IMR-90 (cell line): ENCODE measurements at regions not wholly inside any gene's neighbourhood (a gene's known extent, or its start where the extent isn't known, plus 50 kb on each side); places are given as distances from the start of the nearest gene placed in this dataset.

Source experiments
- ATAC-seq: fragments of 200-7000 bp; cut with Tn5 transposase; 2 replicates; pipeline ENCODE4 v1.9.1; 2020; ENCODE audit warnings: low read depth, mild to moderate bottlenecking, moderate library complexity
- BruUV-seq: library from RNA; stranded (reverse); fragments of 400-500 nt; replicated peaks from 2 replicates; lab custom pipeline; 2021; lab: Mats Ljungman, UMichigan
- CTCF ChIA-PET: fragments of 300-600 bp; formaldehyde crosslinking; extraction: SDS; loops from one replicate; lab custom pipeline; 2021; ENCODE audit warnings: antibody characterized with exemption; lab: Yijun Ruan, JAX
- POLR2A ChIA-PET: fragments of 300-600 bp; sonication (Branson Sonifier 250); formaldehyde crosslinking; loops from one replicate; lab custom pipeline; 2022; ENCODE audit warnings: antibody characterized with exemption; ENCODE audit not compliant: unreplicated experiment; lab: Charles Lee
- DNase-seq: peaks from one replicate; pipeline ENCODE4 v3.0.0; 2013
- H2AFZ ChIP-seq: replicated peaks from 2 replicates; pipeline ENCODE3; 2013; ENCODE audit warnings: low read length, mild to moderate bottlenecking; ENCODE audit not compliant: poor library complexity
- H2AK5ac ChIP-seq: 2 replicates; pipeline ENCODE4 v1.6.1; 2013; ENCODE audit warnings: low read depth, low read length, inconsistent platforms
- H2AK9ac ChIP-seq: replicated peaks from 2 replicates; pipeline ENCODE3; 2013; ENCODE audit warnings: mild to moderate bottlenecking, low read depth, low read length, moderate library complexity; ENCODE audit not compliant: poor library complexity
- H2BK120ac ChIP-seq: 2 replicates; pipeline ENCODE4 v1.6.1; 2013; ENCODE audit warnings: low read depth, low read length, inconsistent platforms
- H2BK15ac ChIP-seq: 3 replicates; pipeline ENCODE4 v1.6.1; 2013; ENCODE audit warnings: low read depth, low read length, inconsistent platforms
- H2BK20ac ChIP-seq: 2 replicates; pipeline ENCODE4 v1.6.1; 2013; ENCODE audit warnings: low read depth, mild to moderate bottlenecking, inconsistent platforms, low read length, moderate library complexity
- H2BK5ac ChIP-seq: 2 replicates; pipeline ENCODE4 v1.6.1; 2013; ENCODE audit warnings: mild to moderate bottlenecking, low read depth, low read length, inconsistent platforms; ENCODE audit not compliant: poor library complexity, severe bottlenecking
- H3K14ac ChIP-seq: replicated peaks from 2 replicates; pipeline ENCODE4 v1.6.1; 2013; ENCODE audit warnings: low read depth, low read length, inconsistent platforms
- H3K18ac ChIP-seq: 2 replicates; pipeline ENCODE4 v1.6.1; 2013; ENCODE audit warnings: low read depth, low read length, control low read depth
- H3K23ac ChIP-seq: 2 replicates; pipeline ENCODE4 v1.6.1; 2013; ENCODE audit warnings: low read depth, low read length, inconsistent platforms
- H3K27ac ChIP-seq: 2 replicates; pipeline ENCODE4 v1.5.1; 2013; ENCODE audit warnings: mild to moderate bottlenecking, control low read depth, low read length; ENCODE audit not compliant: insufficient read depth
- H3K27me3 ChIP-seq: 2 replicates; pipeline ENCODE4 v1.6.1; 2013; ENCODE audit warnings: low read length; ENCODE audit not compliant: control insufficient read depth, insufficient read depth
- H3K36me3 ChIP-seq: 2 replicates; pipeline ENCODE4 v1.6.1; 2013; ENCODE audit warnings: low read length, mixed read lengths; ENCODE audit not compliant: control insufficient read depth, insufficient read depth
- H3K4ac ChIP-seq: 2 replicates; pipeline ENCODE4 v1.6.1; 2013; ENCODE audit warnings: low read depth, low read length, inconsistent platforms
- H3K4me1 ChIP-seq: 2 replicates; pipeline ENCODE4 v1.6.1; 2013; ENCODE audit warnings: low read length, mixed read lengths; ENCODE audit not compliant: control insufficient read depth, insufficient read depth
- H3K4me2 ChIP-seq: 2 replicates; pipeline ENCODE4 v1.6.1; 2013; ENCODE audit warnings: low read depth, mild to moderate bottlenecking, control low read depth, low read length, moderate library complexity
- H3K4me3 ChIP-seq: 2 replicates; pipeline ENCODE4 v1.5.1; 2013; ENCODE audit warnings: low read depth, mild to moderate bottlenecking, control low read depth, low read length, moderate library complexity; ENCODE audit not compliant: insufficient read depth
- H3K56ac ChIP-seq: 2 replicates; pipeline ENCODE4 v1.6.1; 2013; ENCODE audit warnings: low read length, inconsistent platforms; ENCODE audit not compliant: insufficient read depth; ENCODE audit errors: extremely low read depth
- H3K79me1 ChIP-seq, 2 experiments: 2 replicates each; pipeline ENCODE4 v1.6.1; 2013; ENCODE audit warnings: low read length in 2 of 2, inconsistent platforms in 1 of 2, low read depth in 1 of 2
- H3K9ac ChIP-seq: 2 replicates; pipeline ENCODE4 v1.6.1; 2013; ENCODE audit warnings: low read depth, low read length, control low read depth
- H3K9me1 ChIP-seq: 2 replicates; pipeline ENCODE4 v1.6.1; 2013; ENCODE audit warnings: low read length, inconsistent platforms; ENCODE audit not compliant: insufficient read depth
- H3K9me3 ChIP-seq: 2 replicates; pipeline ENCODE4 v1.6.1; 2013; ENCODE audit warnings: low read length; ENCODE audit not compliant: control insufficient read depth, insufficient read depth
- H4K20me1 ChIP-seq: 2 replicates; pipeline ENCODE4 v1.6.1; 2013; ENCODE audit warnings: low read length, inconsistent platforms; ENCODE audit not compliant: insufficient read depth
- H4K5ac ChIP-seq: 2 replicates; pipeline ENCODE4 v1.6.1; 2013; ENCODE audit warnings: mild to moderate bottlenecking, low read depth, low read length, control low read depth
- H4K8ac ChIP-seq, 2 experiments: 2 replicates each; pipeline ENCODE4 v1.6.1; 2013; ENCODE audit warnings: low read depth in 2 of 2, low read length in 2 of 2, control low read depth in 1 of 2, inconsistent platforms in 1 of 2
- H4K91ac ChIP-seq: 2 replicates; pipeline ENCODE4 v1.6.1; 2013; ENCODE audit warnings: low read depth, low read length, inconsistent platforms; ENCODE audit not compliant: insufficient read depth
- CEBPB ChIP-seq: IDR thresholded peaks from 2 replicates; pipeline ENCODE4 v1.6.1; 2012; ENCODE audit warnings: low read depth, low read length, improper control_type of control experiment
- CTCF ChIP-seq: conservative IDR thresholded peaks from 2 replicates; pipeline ENCODE4 v1.5.1; 2012; ENCODE audit warnings: mild to moderate bottlenecking, low read depth, low read length, improper control_type of control experiment
- ELK1 ChIP-seq: fragments of 150-350 bp; IDR thresholded peaks from 2 replicates; pipeline ENCODE4 v1.6.1; 2016; ENCODE audit warnings: low read depth, mild to moderate bottlenecking, low read length, moderate library complexity, borderline replicate concordance
- FOS ChIP-seq: fragments of 150-350 bp; IDR thresholded peaks from 2 replicates; pipeline ENCODE4 v1.6.1; 2016; ENCODE audit warnings: low read depth, low read length
- MAFK ChIP-seq: IDR thresholded peaks from 2 replicates; pipeline ENCODE4 v1.6.1; 2012; ENCODE audit warnings: low read depth, low read length, improper control_type of control experiment
- SMC3 ChIP-seq: fragments of 150-350 bp; IDR thresholded peaks from 2 replicates; pipeline ENCODE4 v1.6.1; 2016; ENCODE audit warnings: low read depth, mild to moderate bottlenecking, antibody characterized with exemption, low read length, moderate library complexity
- WGBS, 2 experiments: methylation state at CpG; one replicate each; pipeline versions ENCODE4 v1.1.5 to v1.1.7; 2013; ENCODE audit warnings: missing lambda C conversion rate in 2 of 2; ENCODE audit not compliant: insufficient read length in 1 of 2; ENCODE audit errors: extremely low coverage in 2 of 2; 5-methylcytosine and 5-hydroxymethylcytosine counted together
- dilution Hi-C: fragments of 300-500 bp; cut with HindIII; formaldehyde crosslinking; loops from one replicate; pipeline ENCODE4 v1.14.3; 2018; ENCODE audit warnings: low sequenced_read_pairs; ENCODE audit not compliant: unreplicated experiment
- in situ Hi-C: fragments of 300-500 bp; cut with MboI; formaldehyde crosslinking; loops from 3 replicates; pipeline ENCODE4 v1.14.3; 2019; ENCODE audit warnings: low sequenced_read_pairs, inconsistent platforms, mixed read lengths
- intact Hi-C: fragments of 100-400 bp; cut with micrococcal nuclease; formaldehyde crosslinking; loops from 2 replicates; pipeline ENCODE4 v1.10.0; 2022

GRCh38 chr22:44401783-44402110 is 89.0 kb upstream of the SHISAL1 start:
- no peaks in the 10 kb centered on the region for H3K9me3 ChIP-seq
- no peak overlapping the region for H4K5ac ChIP-seq
- ATAC-seq (no peak), DNase-seq (no peak)
- H3K23ac ChIP-seq: no peak overlapping the region
- H3K56ac ChIP-seq: no peak overlapping the region
- H2AK5ac ChIP-seq: no peak overlapping the region
- POLR2A ChIA-PET: no interaction called here
- no peak overlapping the region for H2BK120ac ChIP-seq
- H3K27me3 ChIP-seq: peaks cover 14% of the 10 kb centered on the region; the same call in 1 of the 2 replicates
- no peak overlapping the region for H3K4ac ChIP-seq
- no peak overlapping the region for H2AK9ac ChIP-seq
- no peak overlapping the region for H2AFZ ChIP-seq
- H3K9ac ChIP-seq: no peak overlapping the region
- H4K8ac ChIP-seq: no peak overlapping the region
- H4K91ac ChIP-seq: no peak overlapping the region
- H3K4me2 ChIP-seq: no peak overlapping the region
- no peaks in the 10 kb centered on the region for H3K79me1 ChIP-seq
- no peaks in the 10 kb centered on the region for H3K9me1 ChIP-seq
- H4K20me1 ChIP-seq: no peaks in the 10 kb centered on the region
- H2BK20ac ChIP-seq: no peak overlapping the region
- H2BK15ac ChIP-seq: no peak overlapping the region
- no peak overlapping the region for H3K27ac ChIP-seq
- BruUV-seq: no TSS peak
- H3K14ac ChIP-seq: no peak overlapping the region
- no peak overlapping the region for H3K4me3 ChIP-seq
- TF ChIP-seq ELK1 (no peak), FOS (no peak), MAFK (no peak), CTCF (no peak), SMC3 (no peak), CEBPB (no peak)
- in situ Hi-C loops (no loop called here), intact Hi-C loops (no loop called here), dilution Hi-C loops (no loop called here)
- no peak overlapping the region for H3K18ac ChIP-seq
- H3K4me1 ChIP-seq: no peaks in the 10 kb centered on the region
- 83% methylated on average over 1 of the region's 9 CpGs; no CpG with 5 or more reads in 1 of the 2 experiments for WGBS, 2 experiments
- no peak overlapping the region for H2BK5ac ChIP-seq
- CTCF ChIA-PET: no interaction called here
- no peaks in the 10 kb centered on the region for H3K36me3 ChIP-seq
